GM21576 (cell line): ENCODE measurements at regions not wholly inside any gene's neighbourhood (a gene's known extent, or its start where the extent isn't known, plus 50 kb on each side); places are given as distances from the start of the nearest gene placed in this dataset.

ENCODE experiments used
- ATAC-seq: cut with Tn5 transposase; IDR thresholded peaks from one replicate; pipeline ENCODE4 v1.9.1; 2021; ENCODE audit warnings: mild to moderate bottlenecking, moderate library complexity; ENCODE audit not compliant: unreplicated experiment

- no peak for ATAC-seq
These were observed 57.2 kb downstream of the NKX6-1 start for GRCh38 chr4:84441758-84442377.

DNA sequence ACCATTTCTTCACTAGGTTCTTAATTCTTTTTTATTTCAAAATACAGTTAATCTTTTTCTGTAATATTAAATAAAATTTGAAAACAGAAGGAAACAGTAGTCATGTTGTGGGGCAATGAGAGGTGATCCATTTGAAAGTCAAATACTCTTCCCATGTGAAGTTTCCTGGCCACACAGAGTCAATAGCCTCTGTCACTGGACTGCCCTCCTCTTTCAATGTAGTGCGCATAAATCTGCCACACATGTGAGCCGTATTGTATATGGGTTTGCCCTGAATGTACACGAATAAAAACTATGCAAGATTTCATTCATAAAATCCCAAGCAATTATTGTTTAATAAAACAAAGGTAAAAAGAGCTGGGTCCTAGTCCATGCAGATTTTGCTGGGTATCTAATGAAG lies 59.1 kb downstream of the NKX6-1 start:
- ATAC-seq: no peak

- no peak for ATAC-seq
These were observed 62.3 kb downstream of the NKX6-1 start for GRCh38 chr4:84436812-84437211.

DNA sequence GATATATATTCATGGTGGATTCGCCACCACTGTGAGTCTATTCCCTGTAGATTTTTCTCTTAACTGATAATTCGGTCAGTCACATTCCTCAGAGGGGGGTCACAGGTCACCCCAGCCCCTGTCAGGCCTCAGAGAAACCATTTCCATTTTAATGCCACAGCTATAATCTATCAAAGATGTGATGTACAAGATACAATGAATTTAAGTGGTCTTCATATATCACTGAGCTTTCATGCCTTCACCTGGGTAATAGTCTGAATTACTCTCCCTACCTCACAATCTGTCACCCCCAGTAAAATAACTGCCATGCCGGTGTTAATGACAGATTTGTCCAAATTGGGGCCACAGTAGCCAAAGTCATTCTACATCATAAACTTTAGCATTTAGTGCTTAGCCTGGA lies 64.7 kb downstream of the NKX6-1 start:
- ATAC-seq: no peak

DNA sequence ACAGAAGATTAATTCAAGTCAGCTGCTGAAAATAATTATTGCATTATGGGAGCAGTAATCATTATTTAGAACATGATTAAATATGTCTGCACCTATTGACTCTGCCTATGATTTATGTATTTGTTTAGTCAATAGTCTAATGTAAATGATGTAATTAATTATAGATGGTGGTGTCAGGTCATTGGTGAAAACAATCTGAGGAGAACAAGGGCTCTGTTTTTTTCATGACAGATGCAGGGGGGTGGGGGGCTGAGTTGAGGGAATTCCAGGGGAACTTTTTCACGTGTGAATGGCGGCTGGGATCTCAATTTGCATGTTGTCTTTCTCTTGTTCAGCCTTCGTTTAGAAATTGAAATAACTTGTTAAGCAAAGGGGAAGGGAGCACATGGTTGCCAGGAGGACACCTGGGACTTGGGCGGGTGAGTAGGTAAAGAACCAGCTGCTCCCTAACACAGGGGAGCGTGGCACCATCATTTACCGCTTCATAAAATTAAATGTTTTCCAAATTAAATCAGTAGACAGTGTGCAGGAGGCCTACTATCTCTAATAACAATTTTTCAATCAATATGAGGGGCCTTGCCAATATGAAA lies 65.4 kb downstream of the NKX6-1 start:
- ATAC-seq: no peak

GRCh38 chr4:84432713-84433112 lies 66.4 kb downstream of the NKX6-1 start:
- ATAC-seq: no peak

DNA sequence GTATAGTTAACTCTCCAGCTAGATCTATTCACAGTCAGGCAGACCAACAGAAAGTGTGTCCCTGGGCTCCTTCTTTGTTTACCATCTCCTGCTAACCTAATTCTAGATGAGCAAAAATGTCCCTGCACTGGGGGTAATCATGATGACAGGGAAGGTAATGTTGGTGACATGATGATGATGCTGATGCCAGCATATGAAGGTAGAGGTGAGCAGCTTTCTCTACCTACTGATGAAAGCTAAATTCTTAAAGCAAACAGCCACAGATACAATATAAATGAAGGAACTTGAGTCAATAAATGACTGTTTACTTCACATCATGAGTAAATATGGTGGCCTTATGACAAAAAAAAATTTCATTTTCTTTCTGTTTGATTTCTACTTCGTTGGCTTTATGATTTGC lies 78.5 kb downstream of the NKX6-1 start:
- ATAC-seq: no peak

DNA sequence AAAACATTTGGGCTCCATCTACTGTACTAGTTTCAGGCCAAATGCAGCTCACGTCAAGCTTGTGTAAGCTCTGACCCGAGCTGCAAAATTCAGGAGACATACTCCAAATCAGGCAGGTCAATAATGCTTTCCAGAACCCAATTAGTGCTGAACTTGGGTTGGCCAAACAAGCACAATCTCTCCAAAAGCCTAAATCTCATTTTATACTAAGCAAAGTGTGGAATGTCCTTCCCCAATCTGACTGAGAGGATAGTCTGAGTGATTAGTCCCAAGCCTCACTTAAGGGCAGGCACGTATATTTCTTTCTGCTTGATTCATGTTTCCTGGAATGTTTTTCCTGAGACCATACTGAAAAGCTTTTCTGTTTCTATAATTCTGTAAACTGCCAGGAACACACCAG lies 79.9 kb downstream of the NKX6-1 start:
- ATAC-seq: no peak

GRCh38 chr4:84417997-84418709 lies 80.9 kb downstream of the NKX6-1 start:
- ATAC-seq: no peak

DNA sequence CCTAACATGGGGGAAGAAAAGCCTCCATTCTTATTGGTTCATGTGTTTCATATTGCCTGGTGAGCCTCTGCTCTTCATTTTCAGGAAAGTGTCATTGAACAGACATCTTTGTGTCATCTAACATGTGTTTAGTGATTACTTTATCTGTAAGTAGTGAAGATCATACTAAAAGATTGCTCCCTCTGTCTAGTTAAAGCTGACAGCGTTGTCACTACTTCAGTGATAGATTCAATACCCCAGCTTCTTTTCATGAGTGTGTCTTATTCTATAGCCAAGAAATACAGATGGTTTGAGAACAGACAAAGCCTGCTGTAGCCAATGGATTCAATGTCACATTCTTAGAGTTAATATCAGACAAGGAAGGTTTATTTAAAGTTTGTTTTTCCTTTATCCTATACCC lies 85.1 kb downstream of the NKX6-1 start:
- ATAC-seq: no peak

GRCh38 chr4:84413480-84413879 lies 85.6 kb downstream of the NKX6-1 start:
- ATAC-seq: no peak

GRCh38 chr4:84412062-84412461 lies 87.0 kb downstream of the NKX6-1 start:
- no peak for ATAC-seq

- no peak for ATAC-seq
These were observed 91.3 kb downstream of the NKX6-1 start for GRCh38 chr4:84407554-84408407.

DNA sequence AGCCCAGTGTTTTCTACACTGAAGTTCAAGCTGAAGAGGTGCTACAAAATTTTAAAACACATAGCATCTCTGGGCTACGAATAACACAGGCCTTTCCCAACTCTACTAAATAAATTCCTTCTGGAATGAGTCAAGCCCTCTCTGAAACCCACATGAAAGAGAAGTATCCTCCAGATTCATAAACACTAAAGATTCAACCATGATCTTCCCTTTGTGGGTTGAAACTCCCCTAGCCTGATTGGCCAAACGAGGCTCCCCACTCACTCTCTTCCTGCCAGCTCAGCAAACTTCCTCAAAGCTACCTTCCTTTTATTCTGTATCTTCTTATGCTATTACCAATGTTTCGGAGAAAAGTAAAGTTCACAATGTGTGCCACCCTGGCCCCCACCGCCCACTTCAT lies 95.4 kb downstream of the NKX6-1 start:
- no peak for ATAC-seq

DNA sequence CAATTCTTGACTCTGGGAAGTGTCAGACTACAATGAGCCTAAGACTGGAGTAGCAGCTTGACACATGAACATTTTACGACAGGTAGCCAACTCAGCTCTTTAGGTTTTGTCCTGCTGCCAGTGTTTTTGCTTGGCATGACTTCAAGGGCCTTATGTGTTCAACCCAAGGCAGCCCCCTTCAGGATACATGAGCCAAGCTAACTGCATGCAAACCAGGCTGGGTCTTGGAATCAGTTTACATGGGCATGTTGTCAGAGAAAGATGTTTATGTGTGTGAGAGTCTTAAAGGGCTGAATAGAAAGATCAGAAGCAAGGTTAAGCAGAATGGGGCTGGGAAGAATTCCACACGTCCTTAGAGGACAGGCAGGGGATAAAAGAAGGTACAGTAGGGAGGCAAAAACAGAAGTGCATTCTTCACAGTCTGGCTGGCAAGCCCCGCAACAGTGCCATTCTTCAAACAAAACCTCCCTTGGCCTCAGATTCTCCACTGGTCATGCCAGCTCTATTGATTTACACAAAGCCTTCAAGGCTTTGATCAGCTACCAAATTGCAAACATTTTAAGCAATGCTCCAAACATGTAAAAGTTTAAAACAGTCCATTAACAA lies 97.3 kb downstream of the NKX6-1 start:
- no peak for ATAC-seq

- ATAC-seq: no peak
These were observed 104.7 kb downstream of the NKX6-1 start for GRCh38 chr4:84394386-84394785.

DNA sequence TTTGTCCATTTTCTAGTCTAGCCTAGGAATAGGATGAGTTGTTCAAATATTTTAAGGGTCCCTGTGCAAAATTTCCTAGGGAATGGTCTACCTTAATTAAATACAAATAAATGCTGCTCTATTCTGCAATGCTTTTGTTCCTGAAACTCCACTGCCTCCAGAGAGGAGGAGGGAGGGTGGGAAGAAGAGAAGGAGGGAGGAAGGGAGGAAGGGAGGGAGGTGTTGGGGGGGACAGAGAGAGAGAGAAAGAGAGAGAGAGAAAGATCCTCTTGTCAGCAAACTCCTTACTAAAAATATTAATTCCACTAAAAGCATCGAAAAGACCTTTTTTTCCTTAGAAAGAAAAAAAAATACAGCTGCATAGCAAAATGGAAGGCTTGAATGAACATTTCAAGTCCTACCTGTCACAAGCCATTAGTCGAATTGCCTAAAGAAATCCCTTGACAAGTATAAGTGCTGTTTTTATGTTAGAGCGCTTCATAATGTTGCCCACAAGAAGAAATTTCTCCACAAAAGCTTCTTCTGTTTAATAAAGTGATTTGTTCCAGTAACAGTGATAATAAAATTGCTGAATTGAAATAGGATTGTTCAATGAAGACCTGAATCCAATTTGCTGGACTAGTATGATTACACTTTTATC lies 106.0 kb downstream of the NKX6-1 start:
- ATAC-seq: no peak

DNA sequence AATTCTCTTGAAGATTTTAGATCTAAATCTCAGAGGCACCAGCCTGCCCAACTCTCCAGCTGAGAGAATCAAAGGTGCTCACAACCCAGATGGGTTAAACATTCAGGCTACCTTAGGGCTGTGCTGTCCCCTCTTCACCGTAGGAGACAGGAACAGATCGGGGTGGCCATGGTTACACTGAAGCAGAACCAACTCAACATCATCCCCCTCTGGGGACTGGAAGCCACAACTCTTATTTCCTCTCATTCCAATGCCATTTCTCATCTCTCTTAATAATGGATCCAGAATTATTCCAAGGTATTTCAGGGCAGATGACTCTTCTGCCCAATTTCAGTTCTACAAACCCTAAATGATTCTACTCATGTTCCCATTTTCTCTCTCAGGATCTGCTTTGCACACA lies 109.7 kb downstream of the NKX6-1 start:
- ATAC-seq: no peak

GRCh38 chr4:84385203-84385602 lies 113.9 kb downstream of the NKX6-1 start:
- ATAC-seq: no peak

DNA sequence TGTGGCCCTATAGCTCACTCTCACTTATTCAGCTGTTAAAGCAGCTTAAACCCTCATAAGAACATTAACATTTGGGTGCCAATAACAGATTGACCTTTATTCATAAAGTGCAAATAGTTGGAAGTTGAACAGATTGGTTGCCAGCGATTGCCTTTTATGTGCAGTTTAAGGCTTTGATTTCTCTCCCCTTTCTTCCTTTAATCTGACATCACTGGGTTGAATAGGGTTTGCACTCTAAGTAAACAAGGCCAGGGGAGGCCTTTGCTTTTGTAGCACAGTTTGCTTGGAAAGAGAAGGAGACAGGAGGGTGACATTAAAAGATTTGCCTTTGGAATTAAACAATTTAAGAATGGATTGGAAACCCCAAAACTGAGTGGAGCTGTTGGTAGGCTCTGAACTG lies 114.3 kb downstream of the NKX6-1 start:
- ATAC-seq: no peak

DNA sequence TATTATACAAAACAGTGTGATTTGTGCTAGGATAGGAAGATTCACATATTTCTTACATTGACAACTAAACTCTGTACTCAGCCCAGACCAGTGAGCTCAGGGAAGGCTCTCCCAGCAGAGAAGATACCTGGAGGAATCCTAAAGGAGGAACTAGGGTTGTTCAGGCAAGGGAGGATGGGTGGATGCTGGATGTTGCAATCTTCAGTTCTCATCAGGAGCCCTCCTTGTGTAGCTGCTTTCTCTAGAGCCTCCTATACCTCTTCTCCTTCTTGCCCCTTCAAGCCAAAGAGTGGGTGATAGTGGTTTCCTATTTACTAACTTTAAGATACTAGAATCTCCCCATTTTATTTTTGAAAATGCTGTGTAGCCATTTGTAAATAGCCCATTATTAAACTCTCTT lies 117.3 kb downstream of the NKX6-1 start:
- no peak for ATAC-seq
